HuH-7 (cell line): ENCODE measurements at regions not wholly inside any gene's neighbourhood (a gene's known extent, or its start where the extent isn't known, plus 50 kb on each side); places are given as distances from the start of the nearest gene placed in this dataset.
"Not testable (repeated sequence)": the region's sequence is repeated elsewhere in the genome, so short reads cannot be mapped to it uniquely, and the experiment has no call there.

Experiments used
- DNase-seq: peaks from one replicate; pipeline ENCODE4 v3.0.0; 2011; ENCODE audit warnings: low spot score

DNA sequence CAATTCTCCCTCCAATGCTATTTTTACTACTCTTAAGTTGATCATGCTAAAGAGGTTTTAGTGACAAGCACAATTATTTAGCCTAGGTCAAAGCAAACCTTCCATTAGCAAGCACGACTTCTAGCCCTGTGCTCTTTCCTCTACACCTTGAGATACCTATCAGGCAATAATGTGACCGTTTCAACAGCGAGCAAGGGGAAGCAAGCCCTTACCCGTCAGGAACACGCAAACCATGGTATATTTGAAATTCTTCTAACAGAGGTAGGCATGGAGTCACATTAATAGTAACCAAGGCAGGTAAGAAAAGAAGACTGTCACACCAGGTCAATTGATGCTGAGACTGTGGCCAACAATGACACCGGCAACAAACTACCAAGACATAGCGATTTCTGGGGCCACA is 68.9 kb upstream of the VGLL4 start:
- no peak for DNase-seq

DNA sequence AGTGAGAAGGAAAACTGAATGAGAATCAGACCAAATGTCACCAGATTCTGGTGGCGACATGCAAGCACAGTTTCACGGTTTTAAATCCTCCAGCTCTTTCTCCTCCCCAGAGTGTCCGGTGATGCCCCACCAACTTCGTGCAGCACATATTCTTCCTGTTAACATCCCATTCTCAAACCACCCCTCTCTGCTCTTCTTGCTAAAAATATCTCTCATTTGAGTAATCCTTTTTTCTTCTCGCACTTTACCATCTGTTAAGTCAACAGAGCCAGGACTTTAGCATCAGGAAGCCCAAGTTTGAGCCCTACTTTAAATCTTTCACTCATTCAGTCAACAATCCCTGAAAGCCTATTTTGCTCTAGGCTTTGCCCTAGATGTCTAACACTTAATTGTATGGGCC is 68.2 kb upstream of the VGLL4 start:
- DNase-seq = no peak

DNA sequence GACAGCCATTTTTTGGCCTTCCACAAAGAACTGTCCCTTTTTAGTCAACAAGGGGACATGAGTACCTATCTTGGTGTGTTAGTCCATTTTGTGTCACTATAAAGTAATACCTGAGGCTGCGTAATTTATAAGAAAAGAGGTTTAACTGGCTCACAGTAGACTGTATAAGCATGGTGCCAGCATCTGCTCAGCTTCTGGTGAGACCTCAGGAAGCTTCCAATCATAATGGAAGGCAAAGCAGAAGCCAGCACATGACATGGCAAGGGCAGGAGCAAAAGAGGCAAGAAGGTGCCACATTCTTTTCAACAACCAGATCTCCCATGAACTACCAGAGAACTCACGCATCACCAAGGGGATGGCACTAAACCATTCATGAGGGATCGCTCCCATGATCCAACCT is 66.1 kb upstream of the VGLL4 start:
- DNase-seq = no peak

DNA sequence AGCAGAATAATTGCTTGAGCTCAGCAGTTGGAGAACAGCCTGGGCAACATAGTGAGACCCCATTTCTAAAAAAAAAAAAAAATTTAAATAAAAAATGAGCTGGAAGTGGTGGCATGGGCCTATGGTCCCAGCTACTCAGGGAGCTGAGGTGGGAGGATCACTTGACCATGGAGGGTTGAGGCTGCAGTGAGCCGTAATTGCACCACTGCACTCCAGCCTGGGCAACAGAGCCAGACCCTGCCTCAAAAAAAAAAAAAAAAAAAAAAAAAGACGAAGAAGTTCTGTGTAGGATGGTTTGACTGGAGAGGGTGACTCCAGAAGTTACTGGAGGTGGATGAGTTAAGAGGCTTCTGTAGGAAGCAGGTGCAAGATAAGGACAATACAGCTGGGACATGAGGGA is 63.4 kb upstream of the VGLL4 start:
- DNase-seq = not testable (repeated sequence)

DNA sequence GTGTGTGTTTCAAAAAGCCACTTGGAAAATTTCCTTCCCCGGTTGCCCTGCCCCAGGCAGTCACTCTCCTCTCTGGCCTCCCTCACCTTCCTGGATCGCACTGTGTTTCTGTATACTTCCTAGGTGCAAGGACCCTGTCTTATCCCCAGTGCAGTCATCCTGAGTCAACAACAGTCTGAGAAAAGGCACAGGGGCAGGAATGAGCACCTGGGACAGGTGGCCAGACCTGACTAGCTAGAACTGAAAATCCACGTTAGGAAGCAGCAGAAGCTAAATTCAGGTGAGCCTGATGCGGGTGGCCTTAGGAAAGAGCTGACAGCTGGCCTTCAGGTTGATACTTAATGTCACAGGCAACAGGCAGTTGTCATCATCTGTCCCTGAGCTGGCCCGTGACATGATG is 62.9 kb upstream of the VGLL4 start:
- DNase-seq = no peak

DNA sequence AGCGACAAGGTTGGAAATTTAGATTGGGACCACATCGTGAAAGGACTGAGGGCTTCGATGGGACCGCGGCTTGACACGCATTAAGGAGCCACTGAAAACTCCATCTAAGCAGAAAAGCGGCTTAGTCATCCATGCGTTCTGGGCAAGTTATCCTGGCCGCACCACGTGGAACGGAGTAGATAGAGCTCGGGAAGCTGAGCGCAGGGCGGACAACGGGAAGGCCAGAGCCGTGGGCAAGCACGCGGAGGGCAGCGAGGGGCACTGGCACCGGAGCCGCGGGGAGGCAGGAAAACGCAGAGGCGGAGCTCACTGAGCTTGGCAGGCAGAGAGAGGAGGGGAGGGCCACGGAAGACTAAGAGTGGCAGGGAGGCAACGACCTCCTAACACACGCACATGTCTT is 61.3 kb upstream of the VGLL4 start:
- no peak for DNase-seq

DNA sequence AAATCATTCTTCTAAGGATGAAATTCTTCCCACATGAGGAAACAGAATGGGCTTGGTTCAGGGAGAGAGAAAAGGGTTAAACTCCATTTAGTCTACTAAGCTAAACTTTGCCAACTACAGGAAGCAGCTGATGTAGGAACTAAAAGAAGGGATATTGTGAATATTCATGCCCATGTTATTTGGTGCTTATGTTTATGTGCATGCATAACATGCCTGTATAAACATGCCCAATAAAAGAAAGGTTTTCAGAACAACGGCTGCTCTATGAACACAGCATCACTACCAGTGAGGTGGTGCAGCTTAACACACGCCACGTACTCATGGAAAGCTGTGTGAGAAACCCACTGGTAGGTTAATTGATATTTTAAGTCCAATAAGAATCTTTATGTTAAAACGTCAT is 59.4 kb upstream of the VGLL4 start:
- no peak for DNase-seq

DNA sequence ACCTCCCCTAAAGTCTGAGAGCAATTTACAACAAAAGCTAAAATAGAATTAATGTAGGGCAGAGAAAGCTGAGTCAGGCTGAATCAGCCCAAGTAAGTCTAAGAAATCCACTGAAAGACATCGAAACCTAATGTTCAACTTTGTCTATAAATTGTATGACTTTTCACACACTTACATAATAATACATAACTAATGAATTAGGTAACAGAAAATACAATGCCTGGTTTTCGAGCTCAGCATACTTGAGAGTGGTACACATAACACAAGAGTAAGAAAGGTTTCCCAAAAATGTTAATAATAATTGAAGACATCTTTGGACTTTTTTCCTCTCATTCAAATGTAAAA is 55.3 kb upstream of the VGLL4 start:
- no peak for DNase-seq

DNA sequence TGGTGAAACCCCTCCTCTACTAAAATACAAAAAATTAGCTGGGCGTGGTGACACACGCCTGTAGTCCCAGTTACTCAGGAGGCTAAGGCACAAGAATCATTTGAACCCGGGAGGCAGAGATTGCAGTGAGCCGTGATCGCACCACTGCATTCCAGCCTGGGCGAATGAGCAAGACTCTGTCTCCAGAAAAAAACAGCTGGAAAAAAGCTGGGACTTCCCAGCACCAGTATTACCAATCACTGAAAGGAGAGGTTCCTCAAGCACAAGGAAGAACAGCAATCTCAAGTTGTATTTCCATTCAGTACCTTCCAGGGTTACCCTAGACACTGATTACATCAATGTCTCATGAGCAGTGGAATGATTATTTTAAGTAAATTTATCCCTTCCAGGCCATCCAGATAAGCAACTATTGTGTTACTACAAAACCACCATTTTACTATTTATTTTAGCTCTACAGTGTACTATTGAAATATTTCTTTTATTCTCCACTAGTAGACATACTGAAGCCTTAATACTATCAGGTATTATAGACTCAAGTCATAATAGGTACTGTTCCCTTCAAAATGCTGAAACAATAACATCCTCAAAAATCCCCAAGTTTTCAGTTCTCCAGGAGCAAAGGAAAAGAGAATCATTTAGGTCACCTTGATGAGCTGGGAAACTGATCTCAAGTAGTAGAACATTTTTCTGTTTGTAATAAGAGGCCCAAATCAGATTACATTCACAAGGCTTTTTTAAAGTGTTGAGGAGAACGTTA is 54.8 kb upstream of the VGLL4 start:
- no peak for DNase-seq

DNA sequence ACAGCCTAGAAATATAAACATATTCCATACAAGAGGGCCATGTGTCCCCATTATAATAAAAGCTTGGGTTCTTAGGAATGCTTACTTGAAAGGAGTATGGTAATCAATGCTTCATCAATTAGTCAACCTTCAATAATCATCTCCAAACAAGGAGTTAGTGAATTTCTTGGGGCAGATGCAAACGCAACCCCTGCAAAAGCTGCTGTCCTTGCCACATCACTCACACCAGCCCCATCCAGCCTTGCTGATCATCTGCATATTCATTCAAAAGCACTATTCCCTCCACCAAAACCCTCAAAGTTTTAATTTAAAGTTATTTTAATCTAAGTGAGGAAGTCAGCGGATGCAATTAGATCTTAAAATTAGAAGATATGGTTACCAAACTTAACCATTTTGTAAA is 54.0 kb upstream of the VGLL4 start:
- DNase-seq = no peak

DNA sequence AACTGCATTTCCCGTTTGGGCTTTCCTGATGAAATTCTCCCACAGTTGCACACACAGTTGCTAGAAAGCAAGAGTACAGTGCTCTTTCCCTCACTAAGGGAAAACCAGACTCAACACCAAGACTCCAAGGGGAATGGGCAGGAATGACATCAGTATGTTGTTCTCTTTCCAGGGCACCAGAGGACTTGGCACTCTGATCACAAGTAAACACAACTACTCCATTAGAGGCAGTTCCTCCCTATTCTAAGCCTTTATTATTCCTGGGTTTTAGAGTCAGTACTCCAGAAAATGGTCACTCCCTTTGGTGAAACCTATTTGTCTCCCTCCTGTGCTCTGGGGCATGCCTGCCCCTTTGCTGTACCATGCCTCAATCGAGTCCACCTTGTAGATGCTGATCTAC is 52.3 kb upstream of the VGLL4 start:
- no peak for DNase-seq
